ENCODE measurements at regions not wholly inside any gene's neighbourhood (a gene's known extent, or its start where the extent isn't known, plus 50 kb on each side); places are given as distances from the start of the nearest gene placed in this dataset.
"Not testable (repeated sequence)": the region's sequence is repeated elsewhere in the genome, so short reads cannot be mapped to it uniquely, and the experiment has no call there.

- no peak overlapping the region for H3K27ac ChIP-seq
- TF ChIP-seq, protein P1, sequence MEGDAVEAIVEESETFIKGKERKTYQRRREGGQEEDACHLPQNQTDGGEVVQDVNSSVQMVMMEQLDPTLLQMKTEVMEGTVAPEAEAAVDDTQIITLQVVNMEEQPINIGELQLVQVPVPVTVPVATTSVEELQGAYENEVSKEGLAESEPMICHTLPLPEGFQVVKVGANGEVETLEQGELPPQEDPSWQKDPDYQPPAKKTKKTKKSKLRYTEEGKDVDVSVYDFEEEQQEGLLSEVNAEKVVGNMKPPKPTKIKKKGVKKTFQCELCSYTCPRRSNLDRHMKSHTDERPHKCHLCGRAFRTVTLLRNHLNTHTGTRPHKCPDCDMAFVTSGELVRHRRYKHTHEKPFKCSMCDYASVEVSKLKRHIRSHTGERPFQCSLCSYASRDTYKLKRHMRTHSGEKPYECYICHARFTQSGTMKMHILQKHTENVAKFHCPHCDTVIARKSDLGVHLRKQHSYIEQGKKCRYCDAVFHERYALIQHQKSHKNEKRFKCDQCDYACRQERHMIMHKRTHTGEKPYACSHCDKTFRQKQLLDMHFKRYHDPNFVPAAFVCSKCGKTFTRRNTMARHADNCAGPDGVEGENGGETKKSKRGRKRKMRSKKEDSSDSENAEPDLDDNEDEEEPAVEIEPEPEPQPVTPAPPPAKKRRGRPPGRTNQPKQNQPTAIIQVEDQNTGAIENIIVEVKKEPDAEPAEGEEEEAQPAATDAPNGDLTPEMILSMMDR (conservative IDR thresholded peaks at IDR 0.05) = no peak
These were observed 147.9 kb downstream of the AVL9 start for GRCh38 chr7:32643194-32643593.

DNA sequence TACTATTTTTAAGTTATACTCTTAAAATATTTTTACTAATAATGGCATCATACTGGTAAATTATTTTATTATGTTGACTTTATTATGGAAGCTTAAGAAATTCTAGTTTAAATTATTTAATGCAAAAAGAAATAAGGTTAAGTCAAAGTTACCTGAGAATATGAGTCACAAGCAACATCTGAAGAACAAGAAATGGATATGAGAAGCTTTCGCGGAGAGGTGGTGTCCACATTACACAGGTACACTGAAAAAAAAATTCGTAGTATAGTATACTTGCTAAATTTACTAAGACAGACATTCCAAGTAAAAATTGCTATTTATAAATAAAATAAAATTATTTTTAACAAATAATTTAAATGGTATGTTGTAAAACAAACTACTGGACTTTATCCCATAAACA lies 143.8 kb downstream of the AVL9 start:
- TF ChIP-seq, protein P1 (conservative IDR thresholded peaks at IDR 0.05) = no peak

GRCh38 chr7:32638479-32639121 lies 143.3 kb downstream of the AVL9 start:
- H3K27ac ChIP-seq = not testable (repeated sequence)

More for the DNA sequence above, 143.8 kb downstream of the AVL9 start:
- no peak overlapping the region for H3K27ac ChIP-seq

Data from VCaP (cell line).